PC-3 (cell line): ENCODE measurements at regions not wholly inside any gene's neighbourhood (a gene's known extent, or its start where the extent isn't known, plus 50 kb on each side); places are given as distances from the start of the nearest gene placed in this dataset.

Source experiments
- ATAC-seq: fragments of 200-7000 bp; cut with Tn5 transposase; 2 replicates; pipeline ENCODE4 v1.9.1; 2020; ENCODE audit warnings: mild to moderate bottlenecking, moderate library complexity
- BruUV-seq: library from RNA; stranded (reverse); fragments of 400-500 nt; replicated peaks from 2 replicates; lab custom pipeline; 2021; lab: Mats Ljungman, UMichigan
- CTCF ChIA-PET: fragments of 300-600 bp; sonication (Branson Sonifier 250); formaldehyde crosslinking; loops from one replicate; lab custom pipeline; 2022; ENCODE audit warnings: antibody characterized with exemption; lab: Charles Lee
- POLR2A ChIA-PET: fragments of 300-600 bp; sonication (Branson Sonifier 250); formaldehyde crosslinking; loops from one replicate; lab custom pipeline; 2022; ENCODE audit warnings: antibody characterized with exemption; ENCODE audit not compliant: unreplicated experiment; lab: Charles Lee
- DNase-seq: peaks from one replicate; pipeline ENCODE4 v3.0.0-alpha.2; 2015
- H2AFZ ChIP-seq: fragments of 300-600 bp; sonication (generic); 2 replicates; pipeline ENCODE4 v1.6.0; 2016; ENCODE audit warnings: antibody characterized with exemption, low read length
- H3F3A ChIP-seq: fragments of 300-600 bp; sonication (generic); one replicate; pipeline ENCODE4 v1.6.0; 2017; ENCODE audit warnings: antibody characterized with exemption, low read length, control low read depth, mild to moderate bottlenecking; ENCODE audit not compliant: unreplicated experiment
- H3K27ac ChIP-seq: fragments of 300-600 bp; sonication (generic); 2 replicates; pipeline ENCODE4 v1.5.1; 2016; ENCODE audit warnings: mild to moderate bottlenecking, low read length
- H3K27me3 ChIP-seq: fragments of 300-600 bp; sonication (generic); 2 replicates; pipeline ENCODE4 v1.6.1; 2016; ENCODE audit warnings: low read length, mixed read lengths
- H3K36me3 ChIP-seq: fragments of 300-600 bp; sonication (generic); 2 replicates; pipeline ENCODE4 v1.6.1; 2016; ENCODE audit warnings: low read depth, mixed run types, low read length, mixed read lengths
- H3K4me1 ChIP-seq: fragments of 300-600 bp; sonication (generic); 2 replicates; pipeline ENCODE4 v1.5.1; 2016; ENCODE audit warnings: low read length; ENCODE audit not compliant: insufficient read depth
- H3K4me2 ChIP-seq: fragments of 300-600 bp; sonication (generic); 2 replicates; pipeline ENCODE4 v1.6.0; 2016; ENCODE audit warnings: low read length
- H3K4me3 ChIP-seq: fragments of 300-600 bp; sonication (generic); 2 replicates; pipeline ENCODE4 v1.5.1; 2016; ENCODE audit warnings: mild to moderate bottlenecking, low read length, mixed read lengths
- H3K79me2 ChIP-seq: fragments of 300-600 bp; sonication (generic); 2 replicates; pipeline ENCODE4 v1.6.1; 2017; ENCODE audit warnings: low read length, mixed read lengths
- H3K9ac ChIP-seq: fragments of 300-600 bp; sonication (generic); 2 replicates; pipeline ENCODE4 v1.6.0; 2016; ENCODE audit warnings: mild to moderate bottlenecking, low read length
- H3K9me2 ChIP-seq: fragments of 300-600 bp; sonication (generic); replicated peaks from 2 replicates; pipeline ENCODE4 v1.6.1; 2016; ENCODE audit warnings: mixed run types, low read length, mixed read lengths
- H3K9me3 ChIP-seq: fragments of 300-600 bp; sonication (generic); 2 replicates; pipeline ENCODE4 v1.6.1; 2016; ENCODE audit warnings: low read length, mixed read lengths
- H4K20me1 ChIP-seq: fragments of 300-600 bp; sonication (generic); 2 replicates; pipeline ENCODE4 v1.6.1; 2016; ENCODE audit warnings: low read length, mixed read lengths
- EZH2 ChIP-seq: fragments of 300-600 bp; sonication (generic); IDR thresholded peaks from one replicate; pipeline ENCODE4 v1.6.1; 2017; ENCODE audit warnings: antibody characterized with exemption, mild to moderate bottlenecking, low read length; ENCODE audit not compliant: unreplicated experiment
- EZH2phosphoT487 ChIP-seq: fragments of 300-600 bp; sonication (generic); IDR thresholded peaks from 2 replicates; pipeline ENCODE4 v1.6.1; 2018; ENCODE audit warnings: mild to moderate bottlenecking, antibody characterized with exemption, low read length, borderline replicate concordance
- intact Hi-C: fragments of 100-400 bp; cut with micrococcal nuclease; formaldehyde crosslinking; loops from 2 replicates; pipeline ENCODE4 v1.9.0; 2023
- TF ChIP-seq, protein P1 (sequence below): fragments of 300-600 bp; sonication (generic); conservative IDR thresholded peaks from 2 replicates; pipeline ENCODE4 v1.5.1; 2017; ENCODE audit warnings: antibody characterized with exemption, low read depth, mild to moderate bottlenecking, low read length

DNA sequence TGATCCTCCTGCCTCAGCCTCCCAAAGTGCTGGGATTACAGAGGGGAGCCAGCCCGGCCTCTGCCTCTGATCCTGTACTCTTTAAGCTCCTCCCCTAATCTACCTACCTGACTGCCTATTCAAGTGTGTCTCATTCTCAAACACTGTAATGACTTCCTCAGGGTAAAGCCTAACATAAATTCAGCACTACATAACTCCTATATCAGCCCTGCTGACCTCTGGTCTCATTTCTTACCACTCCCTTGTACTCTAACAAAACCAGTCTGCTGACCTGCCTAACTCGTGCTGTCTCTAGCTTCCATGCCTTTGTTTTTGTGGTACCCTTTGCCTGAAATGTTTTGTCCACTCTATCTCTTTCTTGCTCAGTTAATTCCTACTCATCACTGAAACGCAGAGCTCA is 172.1 kb upstream of the IL12A start:
- Histone ChIP-seq H3K36me3 (no peaks in the 10 kb centered on the region), H3K27me3 (no peaks in the 10 kb centered on the region), H3K79me2 (peaks cover 80% of the 10 kb centered on the region), H3K9ac (no peak overlapping the region), H3K9me2 (no peaks in the 10 kb centered on the region), H2AFZ (no peak overlapping the region), H3K27ac (no peak overlapping the region), H3K4me3 (no peak overlapping the region), H3K4me2 (peak overlapping the region; percentile 23; the same call in 1 of the 2 replicates), H4K20me1 (peaks cover 4% of the 10 kb centered on the region), H3K4me1 (peaks cover 45% of the 10 kb centered on the region), H3K9me3 (no peaks in the 10 kb centered on the region), H3F3A (peaks cover 9% of the 10 kb centered on the region)
- no TSS peak for BruUV-seq
- DNase-seq (peak; percentile 70), ATAC-seq (peak; percentile 5; the same call in 1 of the 2 replicates)
- POLR2A ChIA-PET, result no interaction called here
- CTCF ChIA-PET, result no interaction called here
- intact Hi-C loops, result no loop called here
- TF ChIP-seq, protein P1, sequence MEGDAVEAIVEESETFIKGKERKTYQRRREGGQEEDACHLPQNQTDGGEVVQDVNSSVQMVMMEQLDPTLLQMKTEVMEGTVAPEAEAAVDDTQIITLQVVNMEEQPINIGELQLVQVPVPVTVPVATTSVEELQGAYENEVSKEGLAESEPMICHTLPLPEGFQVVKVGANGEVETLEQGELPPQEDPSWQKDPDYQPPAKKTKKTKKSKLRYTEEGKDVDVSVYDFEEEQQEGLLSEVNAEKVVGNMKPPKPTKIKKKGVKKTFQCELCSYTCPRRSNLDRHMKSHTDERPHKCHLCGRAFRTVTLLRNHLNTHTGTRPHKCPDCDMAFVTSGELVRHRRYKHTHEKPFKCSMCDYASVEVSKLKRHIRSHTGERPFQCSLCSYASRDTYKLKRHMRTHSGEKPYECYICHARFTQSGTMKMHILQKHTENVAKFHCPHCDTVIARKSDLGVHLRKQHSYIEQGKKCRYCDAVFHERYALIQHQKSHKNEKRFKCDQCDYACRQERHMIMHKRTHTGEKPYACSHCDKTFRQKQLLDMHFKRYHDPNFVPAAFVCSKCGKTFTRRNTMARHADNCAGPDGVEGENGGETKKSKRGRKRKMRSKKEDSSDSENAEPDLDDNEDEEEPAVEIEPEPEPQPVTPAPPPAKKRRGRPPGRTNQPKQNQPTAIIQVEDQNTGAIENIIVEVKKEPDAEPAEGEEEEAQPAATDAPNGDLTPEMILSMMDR, result no peak
- TF ChIP-seq EZH2 (no peak), EZH2phosphoT487 (no peak)

DNA sequence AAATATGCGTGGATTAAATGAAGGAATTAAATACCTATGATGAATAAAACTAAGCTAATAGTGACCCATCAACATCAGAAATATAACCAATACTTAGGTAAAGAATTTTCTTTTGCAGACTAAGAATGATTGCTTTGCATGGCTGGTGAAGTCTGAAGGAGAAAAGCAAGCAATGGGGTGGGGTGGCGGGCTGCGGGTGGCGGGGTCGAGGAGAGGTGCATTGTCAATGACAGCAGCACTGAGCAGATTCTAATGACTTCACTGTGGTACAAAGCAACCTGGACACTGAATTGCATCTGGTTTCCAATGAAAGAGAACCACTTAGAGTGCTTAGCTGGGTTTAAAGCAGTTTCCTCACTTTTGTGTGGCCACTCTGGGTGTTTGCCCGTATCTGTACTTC is 171.5 kb upstream of the IL12A start:
- no peak for DNase-seq
- BruUV-seq, result no TSS peak
- Histone ChIP-seq H3F3A (peaks cover 9% of the 10 kb centered on the region), H3K4me3 (no peak overlapping the region), H3K4me1 (peaks cover 45% of the 10 kb centered on the region), H2AFZ (no peak overlapping the region), H3K4me2 (no peak overlapping the region), H3K9ac (no peak overlapping the region), H3K27me3 (no peaks in the 10 kb centered on the region), H3K9me2 (no peaks in the 10 kb centered on the region), H4K20me1 (peaks cover 4% of the 10 kb centered on the region), H3K36me3 (no peaks in the 10 kb centered on the region), H3K27ac (no peak overlapping the region), H3K9me3 (no peaks in the 10 kb centered on the region), H3K79me2 (peaks cover 80% of the 10 kb centered on the region)
- no peak for TF ChIP-seq EZH2phosphoT487
- TF ChIP-seq, protein P1, result no peak
- no peak for TF ChIP-seq EZH2
- intact Hi-C loops, result no loop called here
- no peak for ATAC-seq
- ChIA-PET POLR2A (no interaction called here), CTCF (no interaction called here)

DNA sequence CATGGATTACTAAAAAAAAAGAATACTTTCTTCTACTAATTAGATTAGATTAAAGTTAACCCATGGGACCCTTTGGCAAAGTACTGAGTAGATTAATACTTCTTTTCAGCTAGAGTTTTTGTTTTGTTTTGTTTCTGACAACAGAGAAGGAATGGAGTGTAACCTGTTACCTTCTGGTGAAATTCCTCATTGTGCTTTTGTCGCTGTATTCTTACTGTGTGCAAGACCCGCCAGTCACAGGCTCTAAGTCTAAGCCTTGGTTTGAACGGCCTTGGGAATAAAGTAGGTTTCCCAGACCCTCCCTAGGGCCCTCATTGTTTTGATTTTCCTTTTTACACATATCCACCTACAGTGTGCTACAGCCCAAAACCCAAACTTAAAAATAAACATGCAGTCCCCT is 171.1 kb upstream of the IL12A start:
- no peaks in the 10 kb centered on the region for H3K9me3 ChIP-seq
- no peak overlapping the region for H3K4me2 ChIP-seq
- CTCF ChIA-PET, result interaction anchor here (0.5 kb wide), 1 partner anchor 210 kb away, joined by 3 read pairs; no protein-coding TSS in a partner anchor
- no peaks in the 10 kb centered on the region for H3K36me3 ChIP-seq
- no peak overlapping the region for H3K9ac ChIP-seq
- no peak for ATAC-seq
- peaks cover 80% of the 10 kb centered on the region for H3K79me2 ChIP-seq
- no peaks in the 10 kb centered on the region for H3K27me3 ChIP-seq
- intact Hi-C loops, result no loop called here
- no peaks in the 10 kb centered on the region for H3K9me2 ChIP-seq
- no peak overlapping the region for H3K4me3 ChIP-seq
- no peak for DNase-seq
- TF ChIP-seq, protein P1, result no peak
- TF ChIP-seq EZH2phosphoT487, result no peak
- H3F3A ChIP-seq, result peaks cover 9% of the 10 kb centered on the region
- H2AFZ ChIP-seq, result no peak overlapping the region
- H4K20me1 ChIP-seq, result peaks cover 4% of the 10 kb centered on the region
- peaks cover 46% of the 10 kb centered on the region for H3K4me1 ChIP-seq
- BruUV-seq, result no TSS peak
- no peak overlapping the region for H3K27ac ChIP-seq
- POLR2A ChIA-PET, result no interaction called here
